Stimulated activated CD4-positive, alpha-beta T cell treated with anti-CD3 and anti-CD28 coated beads, Interleukin-1b, Interleukin-23, amount 100 ng/mL, for 24 hours (primary cell): ENCODE measurements at regions not wholly inside any gene's neighbourhood (a gene's known extent, or its start where the extent isn't known, plus 50 kb on each side); places are given as distances from the start of the nearest gene placed in this dataset.
"Not testable (repeated sequence)": the region's sequence is repeated elsewhere in the genome, so short reads cannot be mapped to it uniquely, and the experiment has no call there.

Source experiments
- DNase-seq, 4 experiments: peaks; one replicate each; pipeline ENCODE4 v3.0.0-alpha.2; 2020; ENCODE audit warnings: low read depth in 4 of 4, low spot score in 1 of 4

GRCh38 chr12:91636721-91637120 is 454.1 kb upstream of the DCN start:
- DNase-seq: no peak

GRCh38 chr12:91634386-91634713 is 451.7 kb upstream of the DCN start:
- DNase-seq: not testable (repeated sequence)

- DNase-seq: no peak
These were observed 451.2 kb upstream of the DCN start for GRCh38 chr12:91633734-91634357.

GRCh38 chr12:91633206-91633605 is 450.6 kb upstream of the DCN start:
- no peak for DNase-seq

GRCh38 chr12:91632042-91632786 is 449.6 kb upstream of the DCN start:
- DNase-seq: no peak

GRCh38 chr12:91630596-91631293 is 448.1 kb upstream of the DCN start:
- DNase-seq: no peak

GRCh38 chr12:91630083-91630482 is 447.5 kb upstream of the DCN start:
- no peak for DNase-seq

- no peak for DNase-seq
These were observed 446.8 kb upstream of the DCN start for GRCh38 chr12:91629440-91629839.

- DNase-seq: no peak
These were observed 446.0 kb upstream of the DCN start for GRCh38 chr12:91628656-91629055.

GRCh38 chr12:91627225-91627624 is 444.6 kb upstream of the DCN start:
- no peak for DNase-seq

GRCh38 chr12:91622981-91623380 is 440.4 kb upstream of the DCN start:
- DNase-seq: no peak

GRCh38 chr12:91622037-91622436 is 439.4 kb upstream of the DCN start:
- DNase-seq: no peak

- no peak for DNase-seq
These were observed 438.4 kb upstream of the DCN start for GRCh38 chr12:91620992-91621391.

- DNase-seq: no peak
These were observed 437.8 kb upstream of the DCN start for GRCh38 chr12:91620422-91620821.

- no peak for DNase-seq
These were observed 435.7 kb upstream of the DCN start for GRCh38 chr12:91618281-91618680.

- no peak for DNase-seq
These were observed 435.2 kb upstream of the DCN start for GRCh38 chr12:91617818-91618217.

GRCh38 chr12:91616416-91616815 is 433.8 kb upstream of the DCN start:
- no peak for DNase-seq

- no peak for DNase-seq
These were observed 430.7 kb upstream of the DCN start for GRCh38 chr12:91613223-91613779.

GRCh38 chr12:91610561-91610960 is 427.9 kb upstream of the DCN start:
- no peak for DNase-seq

- DNase-seq: no peak
These were observed 426.7 kb upstream of the DCN start for GRCh38 chr12:91609283-91609682.

GRCh38 chr12:91608542-91608941 is 425.9 kb upstream of the DCN start:
- no peak for DNase-seq
